A673 (cell line): ENCODE measurements at regions not wholly inside any gene's neighbourhood (a gene's known extent, or its start where the extent isn't known, plus 50 kb on each side); places are given as distances from the start of the nearest gene placed in this dataset.

Experiments
- BruUV-seq: library from RNA; stranded (reverse); fragments of 400-500 nt; replicated peaks from 2 replicates; lab custom pipeline; 2021; lab: Mats Ljungman, UMichigan
- CTCF ChIA-PET: fragments of 300-600 bp; sonication (Branson Sonifier 250); formaldehyde crosslinking; loops from one replicate; lab custom pipeline; 2022; ENCODE audit warnings: antibody characterized with exemption; lab: Charles Lee
- POLR2A ChIA-PET: fragments of 300-600 bp; sonication (Branson Sonifier 250); formaldehyde crosslinking; loops from one replicate; lab custom pipeline; 2022; ENCODE audit warnings: antibody characterized with exemption; ENCODE audit not compliant: low non-redundant PET; lab: Charles Lee
- DNase-seq: peaks from one replicate; pipeline ENCODE4 v3.0.0-alpha.2; 2015; ENCODE audit warnings: low spot score
- H3K27ac ChIP-seq: fragments of 200-600 bp; sonication (generic); 2 replicates; pipeline ENCODE4 v1.5.1; 2016; ENCODE audit warnings: mixed run types, low read depth, mild to moderate bottlenecking, mixed read lengths, antibody characterized with exemption, low read length; ENCODE audit not compliant: poor library complexity, severe bottlenecking
- H3K27me3 ChIP-seq: fragments of 200-600 bp; sonication (generic); replicated peaks from 2 replicates; pipeline ENCODE4 v1.6.1; 2017; ENCODE audit warnings: mixed run types, low read depth, mild to moderate bottlenecking, mixed read lengths, antibody characterized with exemption, low read length; ENCODE audit not compliant: insufficient read depth, poor library complexity
- H3K36me3 ChIP-seq: fragments of 200-600 bp; sonication (generic); 2 replicates; pipeline ENCODE4 v1.6.1; 2016; ENCODE audit warnings: mixed run types, mild to moderate bottlenecking, mixed read lengths, antibody characterized with exemption, low read length; ENCODE audit not compliant: insufficient read depth, poor library complexity, severe bottlenecking
- H3K4me1 ChIP-seq: fragments of 200-600 bp; sonication (generic); 2 replicates; pipeline ENCODE4 v1.6.1; 2017; ENCODE audit warnings: mixed run types, mild to moderate bottlenecking, mixed read lengths, antibody characterized with exemption, low read length; ENCODE audit not compliant: insufficient read depth, poor library complexity, severe bottlenecking
- H3K4me3 ChIP-seq: fragments of 200-600 bp; sonication (generic); 2 replicates; pipeline ENCODE4 v1.5.1; 2016; ENCODE audit warnings: low read depth, mixed run types, mild to moderate bottlenecking, mixed read lengths, low read length; ENCODE audit not compliant: poor library complexity, severe bottlenecking
- H3K9me3 ChIP-seq: fragments of 200-600 bp; sonication (generic); 2 replicates; pipeline ENCODE4 v1.6.1; 2016; ENCODE audit warnings: mixed run types, low read depth, mild to moderate bottlenecking, mixed read lengths, antibody characterized with exemption, low read length; ENCODE audit not compliant: poor library complexity, severe bottlenecking
- CTCF ChIP-seq: fragments of 300-800, 200-600 bp; sonication (generic); conservative IDR thresholded peaks from 2 replicates; pipeline ENCODE4 v1.5.1; 2017; ENCODE audit warnings: low read depth, mild to moderate bottlenecking, antibody characterized with exemption, low read length, moderate library complexity, mixed read lengths
- EZH2 ChIP-seq: fragments of 200-600 bp; sonication (generic); IDR thresholded peaks from 2 replicates; pipeline ENCODE4 v1.6.1; 2017; ENCODE audit warnings: borderline replicate concordance, low read depth, mild to moderate bottlenecking, mixed read lengths, antibody characterized with exemption, low read length; ENCODE audit not compliant: poor library complexity, severe bottlenecking
- intact Hi-C: fragments of 100-400 bp; cut with micrococcal nuclease; formaldehyde crosslinking; loops from one replicate; pipeline ENCODE4 v1.10.0; 2022; ENCODE audit not compliant: unreplicated experiment

- ChIA-PET POLR2A (no interaction called here), CTCF (no interaction called here)
- no TSS peak for BruUV-seq
- Histone ChIP-seq H3K36me3 (no peaks in the 10 kb centered on the region), H3K9me3 (peaks cover 3% of the 10 kb centered on the region), H3K4me3 (no peak overlapping the region), H3K4me1 (peaks cover 9% of the 10 kb centered on the region), H3K27ac (no peak overlapping the region), H3K27me3 (no peaks in the 10 kb centered on the region)
- TF ChIP-seq CTCF (no peak), EZH2 (no peak)
- DNase-seq = no peak
- intact Hi-C loops = no loop called here
Measured at GRCh38 chr9:86675805-86676204, 271.5 kb downstream of the GAS1 start.

GRCh38 chr9:86674487-86674886, 272.8 kb downstream of the GAS1 start:
- Histone ChIP-seq H3K27ac (no peak overlapping the region), H3K9me3 (peaks cover 9% of the 10 kb centered on the region), H3K27me3 (no peaks in the 10 kb centered on the region), H3K4me1 (peaks cover 9% of the 10 kb centered on the region), H3K36me3 (no peaks in the 10 kb centered on the region), H3K4me3 (no peak overlapping the region)
- no TSS peak for BruUV-seq
- no peak for DNase-seq
- intact Hi-C loops = no loop called here
- ChIA-PET CTCF (no interaction called here), POLR2A (no interaction called here)
- TF ChIP-seq CTCF (no peak), EZH2 (no peak)

GRCh38 chr9:86672966-86673365, 274.3 kb downstream of the GAS1 start:
- no TSS peak for BruUV-seq
- TF ChIP-seq EZH2 = no peak
- TF ChIP-seq CTCF = no peak
- Histone ChIP-seq H3K36me3 (no peaks in the 10 kb centered on the region), H3K4me3 (no peak overlapping the region), H3K9me3 (peaks cover 9% of the 10 kb centered on the region), H3K27ac (no peak overlapping the region), H3K4me1 (peaks cover 9% of the 10 kb centered on the region), H3K27me3 (no peaks in the 10 kb centered on the region)
- intact Hi-C loops = no loop called here
- CTCF ChIA-PET = no interaction called here
- POLR2A ChIA-PET = no interaction called here
- DNase-seq = no peak
